ENCODE measurements at regions not wholly inside any gene's neighbourhood (a gene's known extent, or its start where the extent isn't known, plus 50 kb on each side); places are given as distances from the start of the nearest gene placed in this dataset.

DNA sequence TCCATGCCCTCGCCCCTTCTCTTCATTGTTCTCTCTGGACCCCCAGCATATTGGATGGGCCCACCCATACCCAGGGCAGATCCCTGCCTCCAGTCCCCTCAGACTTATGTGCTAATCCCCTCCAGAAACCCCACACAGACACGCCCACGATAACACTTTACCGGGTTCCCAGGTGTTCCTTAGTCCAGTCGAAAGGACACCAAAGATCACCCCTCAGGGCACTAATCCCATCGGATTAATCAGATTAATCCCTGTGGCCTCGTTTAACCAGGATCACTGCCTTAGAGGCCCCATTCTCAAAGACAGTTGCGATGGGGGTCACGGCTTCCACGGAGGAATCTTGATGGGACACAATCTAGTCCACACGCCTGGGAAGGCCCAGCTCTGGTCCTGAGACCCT lies 80.8 kb downstream of the SHANK2 start:
- no peak for DNase-seq (ENCODE audit: low read depth, low spot score)
- H3K79me2 ChIP-seq (ENCODE audit: control insufficient read depth, insufficient read depth, low read length) = no peaks in the 10 kb centered on the region
- ChIA-PET CTCF (no interaction called here), POLR2A (no interaction called here)
- no peaks in the 10 kb centered on the region for H3K36me3 ChIP-seq (ENCODE audit: control insufficient read depth in 2 of 2, extremely low read depth in 1 of 2, insufficient read depth in 2 of 2, low read length in 2 of 2)
- H3K4me2 ChIP-seq (ENCODE audit: insufficient read depth, low read length) = no peak overlapping the region
- no TSS peak for BruUV-seq (replicated peaks)
- H3K27me3 ChIP-seq (ENCODE audit: control insufficient read depth in 2 of 2, insufficient read depth in 2 of 2, low read length in 2 of 2) = no peaks in the 10 kb centered on the region
- no peak overlapping the region for H3K4me3 ChIP-seq (replicated peaks in 1 of 3; ENCODE audit: insufficient read depth in 1 of 3, low read depth in 1 of 3, low read length in 3 of 3)
- no peak for FAIRE-seq
- TF ChIP-seq POLR2AphosphoS5 (IDR thresholded peaks at IDR 0.05; ENCODE audit: insufficient read depth, low read depth, low read length) (no peak), MYC (IDR thresholded peaks at IDR 0.05; ENCODE audit: low read depth, low read length) (no peak), JUN (IDR thresholded peaks at IDR 0.05; ENCODE audit: borderline replicate concordance, insufficient read depth, insufficient read length, low read depth) (no peak), FOS (IDR thresholded peaks at IDR 0.05; ENCODE audit: borderline replicate concordance, insufficient read depth, low read length) (no peak)
- no peak overlapping the region for H2AFZ ChIP-seq (ENCODE audit: low read depth, low read length)
- H4K20me1 ChIP-seq (replicated peaks; ENCODE audit: control insufficient read depth, extremely low read depth, insufficient read depth, low read length) = no peaks in the 10 kb centered on the region
- H3K9me3 ChIP-seq (replicated peaks; ENCODE audit: control insufficient read depth, insufficient read depth, low read length) = peaks cover 16% of the 10 kb centered on the region
- no peak overlapping the region for H3K9ac ChIP-seq (replicated peaks; ENCODE audit: extremely low read depth, insufficient read depth, low read length)
- no peak overlapping the region for H3K27ac ChIP-seq (ENCODE audit: insufficient read depth, low read depth, low read length)
- H3K4me1 ChIP-seq (ENCODE audit: control insufficient read depth, extremely low read depth, insufficient read depth, low read length) = no peaks in the 10 kb centered on the region
- dilution Hi-C loops (cut with MboI; ENCODE audit: extremely low pct_ligation_motif_present, low sequenced_read_pairs) = no loop called here
- intact Hi-C loops (cut with micrococcal nuclease) = no loop called here
- no peaks in the 10 kb centered on the region for H3K9me1 ChIP-seq (replicated peaks; ENCODE audit: control insufficient read depth, extremely low read depth, insufficient read depth, low read length)

DNA sequence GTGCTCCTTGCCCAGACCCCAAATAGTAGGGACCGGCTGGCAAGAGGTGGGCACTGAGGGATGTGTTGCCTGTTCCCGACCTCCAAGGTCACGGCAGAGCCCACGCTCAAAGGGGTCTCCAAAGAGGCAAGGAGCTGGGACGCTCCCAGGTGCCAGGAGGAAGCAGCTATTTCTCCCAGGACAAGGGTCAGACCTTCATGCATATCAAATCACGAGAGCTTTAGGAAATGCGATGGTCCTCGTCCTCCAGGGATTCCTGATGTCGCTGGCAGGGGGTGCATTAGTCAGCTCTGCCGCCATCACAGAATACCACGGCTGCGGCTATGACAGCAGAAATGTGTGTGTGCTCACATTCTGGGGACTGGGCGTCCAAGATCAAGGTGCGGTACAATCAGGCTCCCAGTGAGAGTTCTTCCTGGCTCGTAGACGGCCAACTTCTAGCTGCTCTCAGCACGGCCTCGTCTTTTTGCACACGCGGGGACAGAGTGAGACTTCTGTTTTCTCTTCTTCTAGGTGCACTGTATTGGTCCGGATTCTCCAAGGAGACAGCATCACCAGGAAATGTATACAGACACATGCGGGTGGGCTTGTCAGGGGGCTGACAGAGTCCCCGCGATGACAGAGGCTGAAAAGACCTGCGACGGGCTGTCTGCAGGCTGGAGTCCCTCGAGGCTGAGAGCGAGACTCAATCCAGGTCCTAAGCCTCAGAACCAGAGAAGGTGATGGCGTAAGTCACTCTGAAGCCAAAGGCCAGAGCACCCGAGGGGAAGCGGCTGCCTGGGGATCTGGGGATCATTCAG lies 81.6 kb downstream of the SHANK2 start:
- dilution Hi-C loops (cut with MboI; ENCODE audit: extremely low pct_ligation_motif_present, low sequenced_read_pairs) = no loop called here
- no peak for DNase-seq (ENCODE audit: low read depth, low spot score)
- Histone ChIP-seq H3K27ac (ENCODE audit: insufficient read depth, low read depth, low read length) (no peak overlapping the region), H3K36me3 (ENCODE audit: control insufficient read depth in 2 of 2, extremely low read depth in 1 of 2, insufficient read depth in 2 of 2, low read length in 2 of 2) (no peaks in the 10 kb centered on the region), H4K20me1 (replicated peaks; ENCODE audit: control insufficient read depth, extremely low read depth, insufficient read depth, low read length) (no peaks in the 10 kb centered on the region), H3K79me2 (ENCODE audit: control insufficient read depth, insufficient read depth, low read length) (no peaks in the 10 kb centered on the region), H3K9me3 (replicated peaks; ENCODE audit: control insufficient read depth, insufficient read depth, low read length) (peaks cover 19% of the 10 kb centered on the region), H2AFZ (ENCODE audit: low read depth, low read length) (no peak overlapping the region), H3K4me3 (replicated peaks in 1 of 3; ENCODE audit: insufficient read depth in 1 of 3, low read depth in 1 of 3, low read length in 3 of 3) (no peak overlapping the region), H3K9me1 (replicated peaks; ENCODE audit: control insufficient read depth, extremely low read depth, insufficient read depth, low read length) (no peaks in the 10 kb centered on the region), H3K9ac (replicated peaks; ENCODE audit: extremely low read depth, insufficient read depth, low read length) (no peak overlapping the region), H3K4me1 (ENCODE audit: control insufficient read depth, extremely low read depth, insufficient read depth, low read length) (no peaks in the 10 kb centered on the region), H3K27me3 (ENCODE audit: control insufficient read depth in 2 of 2, insufficient read depth in 2 of 2, low read length in 2 of 2) (no peaks in the 10 kb centered on the region), H3K4me2 (ENCODE audit: insufficient read depth, low read length) (no peak overlapping the region)
- no peak for FAIRE-seq
- ChIA-PET CTCF (no interaction called here), POLR2A (no interaction called here)
- intact Hi-C loops (cut with micrococcal nuclease) = no loop called here
- TF ChIP-seq FOS (IDR thresholded peaks at IDR 0.05; ENCODE audit: borderline replicate concordance, insufficient read depth, low read length) (no peak), JUN (IDR thresholded peaks at IDR 0.05; ENCODE audit: borderline replicate concordance, insufficient read depth, insufficient read length, low read depth) (no peak), POLR2A (IDR thresholded peaks at IDR 0.05; ENCODE audit: low read depth, low read length) (no peak), GATA2 (IDR thresholded peaks at IDR 0.05; ENCODE audit: insufficient read depth, insufficient read length, low read depth, low read length) (no peak), MYC (IDR thresholded peaks at IDR 0.05; ENCODE audit: low read depth, low read length) (no peak), EZH2 (IDR thresholded peaks at IDR 0.05; ENCODE audit: borderline replicate concordance, low read depth, low read length, severe bottlenecking) (no peak), POLR2AphosphoS5 (IDR thresholded peaks at IDR 0.05; ENCODE audit: insufficient read depth, low read depth, low read length) (no peak)
- TF ChIP-seq, protein P1, sequence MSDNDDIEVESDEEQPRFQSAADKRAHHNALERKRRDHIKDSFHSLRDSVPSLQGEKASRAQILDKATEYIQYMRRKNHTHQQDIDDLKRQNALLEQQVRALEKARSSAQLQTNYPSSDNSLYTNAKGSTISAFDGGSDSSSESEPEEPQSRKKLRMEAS (IDR thresholded peaks at IDR 0.05; ENCODE audit: insufficient read depth, insufficient read length) = no peak
- TF ChIP-seq, protein P2, sequence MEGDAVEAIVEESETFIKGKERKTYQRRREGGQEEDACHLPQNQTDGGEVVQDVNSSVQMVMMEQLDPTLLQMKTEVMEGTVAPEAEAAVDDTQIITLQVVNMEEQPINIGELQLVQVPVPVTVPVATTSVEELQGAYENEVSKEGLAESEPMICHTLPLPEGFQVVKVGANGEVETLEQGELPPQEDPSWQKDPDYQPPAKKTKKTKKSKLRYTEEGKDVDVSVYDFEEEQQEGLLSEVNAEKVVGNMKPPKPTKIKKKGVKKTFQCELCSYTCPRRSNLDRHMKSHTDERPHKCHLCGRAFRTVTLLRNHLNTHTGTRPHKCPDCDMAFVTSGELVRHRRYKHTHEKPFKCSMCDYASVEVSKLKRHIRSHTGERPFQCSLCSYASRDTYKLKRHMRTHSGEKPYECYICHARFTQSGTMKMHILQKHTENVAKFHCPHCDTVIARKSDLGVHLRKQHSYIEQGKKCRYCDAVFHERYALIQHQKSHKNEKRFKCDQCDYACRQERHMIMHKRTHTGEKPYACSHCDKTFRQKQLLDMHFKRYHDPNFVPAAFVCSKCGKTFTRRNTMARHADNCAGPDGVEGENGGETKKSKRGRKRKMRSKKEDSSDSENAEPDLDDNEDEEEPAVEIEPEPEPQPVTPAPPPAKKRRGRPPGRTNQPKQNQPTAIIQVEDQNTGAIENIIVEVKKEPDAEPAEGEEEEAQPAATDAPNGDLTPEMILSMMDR (IDR thresholded peaks at IDR 0.05; ENCODE audit: extremely low read depth in 1 of 2, insufficient read depth in 1 of 2, low read depth in 1 of 2, low read length in 2 of 2) = no peak
- BruUV-seq (replicated peaks) = no TSS peak

All from endothelial cell of umbilical vein (primary cell).